ENCODE measurements at regions not wholly inside any gene's neighbourhood (a gene's known extent, or its start where the extent isn't known, plus 50 kb on each side); places are given as distances from the start of the nearest gene placed in this dataset.

DNA sequence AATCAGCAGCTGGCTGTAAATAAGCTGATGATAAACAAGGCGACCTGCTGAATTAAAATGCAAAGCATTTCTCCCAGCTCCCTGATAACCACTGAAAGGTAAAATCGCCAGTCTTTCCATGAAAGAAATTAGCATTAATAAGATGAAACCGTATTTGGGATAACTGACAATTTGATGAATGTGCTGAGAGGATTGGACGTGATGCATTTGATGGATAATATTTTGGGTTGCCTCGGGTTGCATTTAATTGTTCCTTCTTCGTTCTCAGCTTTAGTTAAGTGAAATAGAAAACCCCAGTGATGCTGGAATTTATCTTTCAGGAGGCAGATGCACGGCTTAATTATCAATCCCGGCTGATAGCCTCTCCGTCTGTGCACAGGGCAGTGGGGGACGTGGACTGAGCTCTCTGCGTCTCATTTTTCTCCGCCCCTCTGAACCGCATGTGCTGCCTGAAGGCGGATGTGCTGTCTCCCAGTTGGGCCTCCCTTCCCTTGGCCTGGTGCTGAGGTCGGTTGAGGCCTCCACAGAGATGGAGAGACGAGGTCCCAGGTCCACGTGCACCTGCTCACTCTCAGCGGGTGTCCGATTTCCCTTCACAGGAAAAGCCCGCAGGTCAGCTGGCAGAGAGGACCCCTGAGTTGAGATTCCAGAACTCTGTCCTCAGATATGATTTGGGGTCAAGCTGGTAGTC lies 846.2 kb downstream of the BRD1 start:
- no peak for DNase-seq
- intact Hi-C loops (cut with DNase I): no loop called here
- ATAC-seq (ENCODE audit: poor library complexity): no peak

DNA sequence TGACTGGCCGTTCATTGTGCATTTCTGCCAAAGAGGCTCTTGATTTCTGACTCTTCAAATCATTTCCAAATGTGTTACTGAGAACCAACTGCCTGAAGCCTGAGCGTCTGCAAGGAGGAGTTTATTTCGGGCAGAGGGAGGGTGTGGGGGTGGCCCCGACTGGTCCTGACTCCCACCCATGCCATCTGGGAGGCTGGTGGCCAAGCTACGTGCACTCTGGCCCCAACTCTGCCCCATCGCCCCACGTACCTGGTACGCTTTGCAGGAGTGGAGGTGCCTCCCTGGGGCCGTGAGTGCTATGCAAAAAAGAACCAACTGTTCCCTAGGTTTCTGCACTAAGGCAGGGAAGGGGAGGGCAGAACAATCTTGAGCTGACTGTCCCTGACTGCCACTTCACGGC lies 846.8 kb downstream of the BRD1 start:
- no peak for DNase-seq
- no peak for ATAC-seq (ENCODE audit: poor library complexity)
- intact Hi-C loops (cut with DNase I): no loop called here

DNA sequence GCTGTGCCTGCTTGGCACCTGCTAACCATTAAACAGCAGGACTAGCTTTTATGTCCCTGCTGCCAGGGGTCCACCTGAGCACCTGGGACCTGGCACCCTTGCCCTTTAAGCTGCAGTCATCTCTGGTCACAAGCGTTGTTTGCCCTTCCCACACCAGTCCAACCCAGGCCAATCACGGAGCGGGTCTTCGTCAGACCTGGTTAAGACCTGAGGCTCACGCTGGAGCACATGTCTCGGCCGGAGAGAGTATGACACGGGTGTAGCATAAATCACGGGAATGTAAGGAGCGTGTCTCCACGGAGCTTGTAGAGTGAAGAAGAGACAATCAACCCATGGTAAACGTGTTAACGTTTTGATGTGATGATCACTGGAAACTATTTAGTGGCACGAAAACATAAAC lies 847.3 kb downstream of the BRD1 start:
- DNase-seq: no peak
- no peak for ATAC-seq (ENCODE audit: poor library complexity)
- intact Hi-C loops (cut with DNase I): no loop called here

DNA sequence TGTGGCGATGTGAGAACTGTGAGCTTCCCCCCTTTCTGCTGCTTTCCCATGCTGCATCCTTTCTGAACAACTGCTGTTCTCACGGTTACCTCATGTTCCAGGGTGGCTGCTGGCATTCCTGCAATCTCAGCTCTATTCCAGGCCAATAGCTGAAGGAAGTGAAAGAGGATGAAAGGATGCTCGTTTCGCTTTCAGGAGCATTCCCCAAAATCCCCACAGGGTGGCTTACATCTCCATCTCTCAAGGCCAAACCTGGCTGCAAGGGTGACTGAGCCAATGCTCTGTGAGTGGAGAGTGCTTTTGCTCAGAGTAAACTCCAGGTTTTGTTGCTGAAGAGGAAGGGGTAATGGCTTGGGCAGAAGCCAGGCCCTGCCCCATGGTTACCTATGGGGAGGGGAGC lies 848.2 kb downstream of the BRD1 start:
- intact Hi-C loops (cut with DNase I): no loop called here
- DNase-seq: no peak
- ATAC-seq (ENCODE audit: poor library complexity): no peak

DNA sequence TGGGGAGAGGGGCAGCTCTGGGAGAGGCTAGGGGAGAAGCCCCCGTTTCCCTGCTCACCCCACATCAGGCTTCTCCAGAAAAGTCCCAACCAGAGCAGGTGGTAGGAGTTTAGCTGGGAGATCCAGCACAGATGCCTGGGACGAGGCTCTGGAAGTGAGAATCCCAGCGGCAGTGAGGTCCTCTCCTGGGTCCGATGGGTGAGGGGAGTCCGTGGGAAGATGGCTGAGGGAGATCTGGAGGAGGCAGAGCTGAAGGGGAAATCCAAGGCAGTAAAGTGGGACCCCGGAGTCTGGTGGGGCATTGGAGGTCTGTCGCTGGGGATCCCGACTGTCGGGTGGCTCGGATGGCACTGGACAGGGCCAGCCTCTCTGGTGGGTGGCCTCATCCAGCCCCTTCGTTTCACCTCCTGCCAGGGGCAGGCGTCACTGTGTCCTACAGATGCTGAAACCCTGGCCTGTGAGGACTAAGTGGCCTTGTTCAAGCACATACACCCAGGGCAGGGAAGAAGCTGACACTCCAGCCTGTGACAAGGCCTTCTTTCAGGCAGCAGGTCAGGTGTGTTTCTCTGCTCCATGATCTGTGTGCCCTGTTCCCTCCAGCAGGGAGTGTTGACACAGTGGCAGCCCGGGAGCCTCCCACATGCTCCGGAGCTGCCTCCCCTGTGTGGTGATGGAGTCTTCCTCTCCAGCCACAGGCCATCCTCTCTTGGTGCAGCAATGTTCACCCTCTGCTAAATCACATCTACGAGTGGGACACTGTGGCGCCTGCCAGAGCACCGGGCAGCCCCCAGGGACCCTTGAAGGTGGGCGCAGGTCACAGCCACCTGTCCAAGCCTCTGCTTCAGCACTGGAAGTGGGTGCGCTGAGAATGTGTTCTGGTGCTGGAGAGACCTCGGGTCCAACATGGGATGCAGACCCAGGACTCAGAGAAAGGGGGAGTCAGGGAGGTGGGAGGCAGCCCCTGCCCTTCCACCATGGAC lies 850.8 kb downstream of the BRD1 start:
- ATAC-seq (ENCODE audit: poor library complexity): no peak
- intact Hi-C loops (cut with DNase I): no loop called here
- DNase-seq: peak; percentile 16

DNA sequence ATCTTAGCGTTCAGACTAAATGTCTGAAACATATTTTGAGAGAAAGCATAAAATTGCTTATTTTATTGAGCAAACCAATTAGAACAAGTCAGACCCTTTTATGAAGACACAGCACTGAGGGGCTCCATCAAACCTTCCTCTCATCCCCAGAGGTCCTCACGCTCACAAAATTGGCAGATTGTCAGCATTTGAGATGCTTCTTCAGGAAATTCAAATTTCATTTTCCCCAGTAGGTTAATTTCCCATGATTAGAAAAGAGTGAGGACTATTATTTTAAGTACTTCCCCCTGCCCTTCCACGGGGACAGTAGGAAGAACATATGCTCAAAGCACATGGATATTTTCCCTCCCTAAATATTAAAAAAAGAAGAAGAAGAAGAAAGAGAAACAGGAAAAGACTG lies 851.8 kb downstream of the BRD1 start:
- no peak for DNase-seq
- intact Hi-C loops (cut with DNase I): no loop called here
- no peak for ATAC-seq (ENCODE audit: poor library complexity)

DNA sequence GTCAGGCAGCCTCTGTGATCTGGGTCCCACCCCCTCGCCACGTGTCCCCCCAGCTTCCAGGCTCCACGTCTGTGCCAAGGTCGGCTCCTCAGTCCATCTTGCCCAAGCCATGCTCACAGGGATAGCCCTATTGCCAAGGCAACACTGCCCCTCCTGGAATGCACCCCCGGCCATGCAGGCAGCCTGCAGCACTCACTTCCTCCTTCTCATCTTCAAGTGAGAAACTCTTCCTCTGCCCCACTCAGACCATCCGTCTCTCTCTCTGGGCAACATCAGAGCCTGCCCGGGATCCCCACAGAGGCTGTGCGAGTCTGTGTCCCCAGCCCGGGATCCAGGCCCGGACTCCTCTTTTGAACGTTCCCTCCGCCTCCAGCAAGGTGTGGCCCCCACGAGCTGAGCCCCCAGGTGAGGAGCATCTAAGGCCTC lies 852.3 kb downstream of the BRD1 start:
- DNase-seq (no peak), ATAC-seq (ENCODE audit: poor library complexity) (no peak)
- intact Hi-C loops (cut with DNase I): no loop called here

DNA sequence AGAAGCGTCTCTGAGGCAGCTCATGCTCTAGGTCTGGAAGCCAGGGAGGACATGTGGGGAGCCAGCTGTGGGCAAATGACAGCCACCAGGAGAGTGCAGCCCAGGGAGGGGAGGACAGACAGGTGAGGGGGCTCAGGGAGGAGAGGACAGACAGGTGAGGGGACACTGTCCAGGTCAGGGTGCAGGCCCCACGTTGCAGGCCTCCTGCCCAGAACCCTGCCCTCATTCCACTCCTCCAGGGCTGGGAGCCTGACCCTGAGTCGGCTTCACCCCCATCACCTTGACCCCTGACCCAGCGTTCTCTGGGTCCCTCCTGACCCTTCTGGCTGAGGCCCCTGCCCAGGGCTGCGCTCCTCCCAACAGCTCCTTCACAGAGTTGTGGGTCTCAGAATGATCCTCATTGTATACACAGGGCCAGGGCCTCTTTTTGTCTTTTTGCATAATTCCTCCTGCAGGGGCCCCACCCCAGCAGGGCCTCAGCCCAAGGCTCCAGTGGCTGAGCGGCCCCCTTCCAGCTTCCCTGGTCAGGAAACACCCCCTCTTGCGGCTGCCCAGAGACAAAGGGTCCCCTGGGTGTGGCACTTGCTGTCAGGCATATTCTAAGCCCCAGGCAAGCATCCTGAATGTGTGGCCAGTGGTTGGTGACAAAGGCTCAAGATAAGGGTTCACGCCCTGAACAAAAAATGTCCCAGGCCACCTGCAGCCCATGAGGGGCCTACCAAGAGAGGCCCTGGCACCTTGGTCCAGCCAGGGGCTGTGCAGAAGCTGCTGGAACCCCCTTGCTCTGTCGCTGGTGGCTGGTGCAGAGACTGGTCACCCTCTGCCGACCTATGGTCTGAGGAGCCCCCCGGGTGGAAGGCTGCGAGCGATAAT lies 853.0 kb downstream of the BRD1 start:
- ATAC-seq (ENCODE audit: poor library complexity) (no peak), DNase-seq (no peak)
- intact Hi-C loops (cut with DNase I): no loop called here

DNA sequence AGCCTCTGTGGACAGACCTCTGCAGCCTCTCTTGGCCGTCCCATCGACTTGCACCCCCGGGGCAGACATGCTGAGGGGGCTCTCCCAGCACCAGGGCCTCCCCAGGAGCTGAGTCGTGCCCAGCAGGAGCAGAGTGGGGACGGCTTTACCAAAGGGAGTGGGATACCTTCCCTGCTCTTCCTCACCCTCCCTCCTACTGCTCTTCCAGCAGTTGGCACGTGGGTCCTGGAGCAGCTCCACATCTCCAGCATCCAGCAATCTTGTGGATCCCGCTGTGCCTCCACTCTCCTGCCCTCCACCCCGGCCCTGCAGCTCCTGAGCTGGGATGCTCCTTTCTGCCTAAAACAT lies 854.0 kb downstream of the BRD1 start:
- ATAC-seq (ENCODE audit: poor library complexity): no peak
- intact Hi-C loops (cut with DNase I): no loop called here

DNA sequence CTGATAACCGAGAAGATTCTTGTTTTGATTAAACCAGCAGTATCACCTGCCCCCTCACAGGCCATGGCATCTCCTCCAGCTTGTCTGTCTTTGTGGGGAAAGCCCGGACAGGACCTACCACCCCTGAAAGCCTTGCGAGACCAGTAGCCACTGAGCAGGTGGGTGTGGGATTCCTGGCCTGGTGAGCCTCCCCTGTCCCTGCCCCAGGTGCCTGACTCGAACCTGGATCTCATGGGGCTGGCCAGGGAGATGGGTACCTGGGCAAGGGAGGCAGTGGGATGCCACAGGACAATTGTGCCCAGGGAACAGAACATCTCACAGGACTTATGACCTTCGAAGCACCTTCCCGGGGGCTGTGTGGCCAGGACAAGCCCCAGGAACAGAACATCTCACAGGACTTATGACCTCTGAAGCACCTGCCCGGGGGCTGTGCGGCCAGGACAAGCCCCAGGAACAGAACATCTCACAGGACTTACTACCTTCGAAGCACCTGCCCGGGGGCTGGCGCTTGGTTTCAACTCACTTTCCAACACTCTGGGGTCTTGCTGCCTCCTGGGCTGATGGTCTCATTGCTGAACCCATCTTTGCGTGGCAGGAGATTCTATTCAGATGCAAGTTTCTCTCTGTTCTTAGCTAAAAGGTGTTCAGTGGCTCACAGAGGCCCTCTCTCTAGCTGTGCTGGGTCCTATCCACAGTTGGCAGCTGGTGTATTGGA lies 854.5 kb downstream of the BRD1 start:
- DNase-seq: no peak
- intact Hi-C loops (cut with DNase I): no loop called here
- ATAC-seq (ENCODE audit: poor library complexity): no peak

More for the DNA sequence above, 854.0 kb downstream of the BRD1 start:
- no peak for DNase-seq

DNA sequence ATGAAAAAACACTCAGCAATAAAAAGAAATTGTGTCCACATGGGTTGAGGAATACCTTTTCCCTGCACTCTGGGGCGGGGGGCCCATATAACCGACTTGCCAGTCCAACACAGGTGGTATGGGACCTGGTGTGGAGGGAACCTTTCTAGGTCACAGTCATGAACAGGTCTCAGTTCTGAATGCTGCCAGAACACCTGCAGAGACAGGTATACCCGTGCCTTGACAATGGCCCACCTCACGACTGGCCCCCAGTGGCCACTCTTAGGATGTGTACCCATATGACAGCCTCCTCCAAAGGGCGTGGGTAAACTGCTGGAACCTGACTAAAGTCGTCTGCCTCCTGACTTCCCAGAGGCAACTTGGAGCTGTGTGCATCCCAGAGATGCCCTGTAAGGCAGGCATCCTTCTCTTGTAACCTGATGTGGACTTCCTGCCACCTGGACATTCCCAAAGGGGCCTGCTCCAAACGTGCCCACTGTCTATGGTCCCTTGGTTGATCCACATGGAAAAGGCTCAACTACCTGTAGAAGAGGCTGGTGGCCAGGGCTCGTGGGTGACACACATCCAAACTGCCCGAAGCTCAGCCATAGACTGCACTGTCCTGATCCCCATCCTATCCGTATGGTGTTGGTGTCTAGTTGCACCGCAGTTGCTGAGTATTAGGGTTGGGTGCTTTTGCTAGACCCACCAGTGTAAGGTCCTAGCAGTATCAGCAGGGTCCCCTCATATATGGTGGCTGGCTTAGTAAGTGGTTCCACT lies 859.3 kb downstream of the BRD1 start:
- intact Hi-C loops (cut with DNase I): no loop called here
- ATAC-seq (ENCODE audit: poor library complexity) (no peak), DNase-seq (peak; percentile 18)

DNA sequence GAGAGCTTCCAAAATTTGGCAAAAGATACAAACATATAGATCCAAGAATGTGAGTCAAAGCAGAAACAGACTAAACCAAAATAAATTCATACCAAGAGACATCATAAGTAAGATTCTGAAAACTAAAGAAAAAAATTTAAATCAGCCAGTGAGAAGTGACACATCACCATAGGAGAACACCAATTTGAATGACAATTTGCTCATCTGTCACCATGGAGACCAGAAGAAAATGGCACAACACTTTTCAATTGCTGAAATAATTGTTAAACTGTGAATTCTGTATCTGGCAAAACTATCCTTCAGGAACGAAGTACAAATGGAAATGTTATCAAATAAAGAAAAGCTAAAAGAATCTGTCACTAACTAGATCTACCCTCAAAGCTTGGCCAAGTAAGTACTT lies 864.3 kb downstream of the BRD1 start:
- intact Hi-C loops (cut with DNase I): no loop called here
- DNase-seq: no peak
- ATAC-seq (ENCODE audit: poor library complexity): no peak

DNA sequence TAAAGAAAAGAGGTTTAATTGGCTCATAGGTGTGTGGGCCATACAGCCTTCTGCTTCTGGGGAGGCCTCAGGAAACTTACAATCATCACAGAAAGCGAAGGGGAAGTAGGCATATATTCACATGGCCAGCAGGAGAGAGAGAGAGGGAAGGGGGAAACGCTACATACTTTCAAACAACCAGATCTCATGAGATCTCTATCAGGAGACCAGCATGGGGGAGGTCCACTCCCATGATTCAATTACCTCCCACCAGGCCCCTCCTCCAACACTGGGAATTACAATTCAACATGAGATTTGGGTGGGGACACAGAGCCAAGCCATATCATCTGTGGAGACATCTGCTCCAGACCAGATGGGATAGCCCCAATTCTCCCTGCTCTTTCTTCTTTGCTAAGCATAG lies 866.0 kb downstream of the BRD1 start:
- DNase-seq (no peak), ATAC-seq (ENCODE audit: poor library complexity) (no peak)
- intact Hi-C loops (cut with DNase I): no loop called here

DNA sequence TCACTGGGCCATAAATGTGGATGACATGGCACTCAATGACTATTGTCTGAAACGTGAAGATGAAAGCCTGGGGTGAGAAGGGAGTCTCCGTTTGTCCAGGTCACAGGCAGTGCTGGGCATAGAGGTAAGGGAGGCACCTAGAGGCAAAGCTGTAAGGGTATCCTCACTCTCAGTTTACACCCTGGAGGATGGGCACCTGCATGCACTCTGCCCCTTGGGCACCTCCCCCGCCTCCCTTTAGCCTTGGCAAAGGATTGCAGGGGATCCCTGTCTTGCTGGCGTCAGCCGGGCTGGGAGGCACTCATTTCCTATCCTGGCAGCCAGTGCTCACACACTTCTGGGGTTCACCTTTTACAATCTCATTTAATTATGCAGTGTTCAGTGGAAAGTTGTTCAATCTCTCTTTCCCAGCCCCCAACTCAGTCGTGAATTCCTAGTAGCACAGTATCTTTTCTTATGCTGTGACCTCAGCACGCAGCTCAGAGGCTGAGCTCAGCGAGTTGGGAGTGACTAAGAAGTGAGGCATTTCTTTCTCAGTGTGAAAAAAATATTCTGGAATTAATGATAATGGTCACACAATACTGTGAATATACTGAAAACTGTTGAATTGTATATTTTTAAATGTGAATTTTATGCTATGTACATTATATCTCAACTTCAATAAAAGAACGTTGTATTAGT lies 866.6 kb downstream of the BRD1 start:
- intact Hi-C loops (cut with DNase I): no loop called here
- ATAC-seq (ENCODE audit: poor library complexity) (no peak), DNase-seq (no peak)

DNA sequence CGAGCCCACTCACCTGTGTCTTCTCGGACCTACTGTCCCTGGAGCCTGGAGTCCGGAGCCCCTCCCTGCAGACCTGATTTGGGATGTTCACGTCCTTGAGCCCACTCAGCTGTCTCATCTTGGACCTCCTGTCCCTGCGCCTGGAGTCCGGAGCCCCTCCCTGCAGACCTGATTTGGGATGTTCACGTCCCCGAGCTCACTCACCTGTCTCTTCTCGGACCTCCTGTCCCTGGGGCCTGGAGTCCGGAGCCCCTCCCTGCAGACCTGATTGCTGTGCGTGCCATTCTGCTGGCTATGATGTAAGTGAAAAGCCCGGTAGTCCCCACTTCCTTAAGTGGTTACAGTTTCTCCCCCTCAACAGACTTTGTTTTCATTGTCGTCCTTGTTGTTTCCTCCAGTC lies 867.1 kb downstream of the BRD1 start:
- intact Hi-C loops (cut with DNase I): no loop called here
- peak; percentile 30 for DNase-seq
- ATAC-seq (ENCODE audit: poor library complexity): no peak

DNA sequence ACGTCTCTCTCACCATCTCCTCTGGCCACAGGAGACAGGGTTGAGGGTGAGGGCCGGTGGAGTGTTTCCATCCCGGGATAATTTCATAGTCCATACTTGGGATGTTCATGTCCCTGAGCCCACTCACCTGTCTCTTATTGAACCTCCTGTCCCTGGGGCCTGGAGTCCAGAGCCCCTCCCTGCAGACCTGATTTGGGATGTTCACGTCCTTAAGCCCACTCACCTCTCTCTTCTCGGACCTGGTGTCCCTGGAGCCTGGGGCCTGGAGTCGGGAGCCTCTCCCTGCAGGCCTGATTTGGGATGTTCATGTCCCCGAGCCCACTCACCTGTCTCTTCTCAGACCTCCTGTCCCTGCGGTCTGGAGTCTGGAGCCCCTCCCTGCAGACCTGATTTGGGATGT lies 868.2 kb downstream of the BRD1 start:
- intact Hi-C loops (cut with DNase I): no loop called here
- ATAC-seq (ENCODE audit: poor library complexity) (no peak), DNase-seq (no peak)

DNA sequence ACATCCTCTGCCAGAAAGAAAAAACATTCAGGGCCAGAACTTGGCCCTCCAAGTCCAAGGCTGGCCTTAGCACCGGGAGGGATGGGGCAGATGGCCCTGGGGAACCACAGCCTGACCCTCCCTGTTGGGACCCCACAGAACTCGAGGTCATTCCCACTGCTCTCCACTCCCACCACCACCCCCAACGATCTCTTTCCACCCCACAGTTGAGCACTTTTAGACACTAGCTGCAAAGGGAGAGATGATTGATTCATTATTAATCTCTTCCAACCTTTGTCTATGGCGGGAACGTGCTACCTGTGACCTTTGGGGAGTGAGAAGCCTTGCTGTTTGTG lies 869.7 kb downstream of the BRD1 start:
- ATAC-seq (ENCODE audit: poor library complexity) (no peak), DNase-seq (no peak)
- intact Hi-C loops (cut with DNase I): no loop called here
